H1 (cell line): ENCODE measurements at regions not wholly inside any gene's neighbourhood (a gene's known extent, or its start where the extent isn't known, plus 50 kb on each side); places are given as distances from the start of the nearest gene placed in this dataset.
A peak's percentile ranks its signal among the peaks of the same experiment; 100 is the strongest.

Experiments used
- CTCF ChIA-PET: fragments of 300-600 bp; sonication (Branson Sonifier 250); formaldehyde crosslinking; loops from one replicate; lab custom pipeline; 2021; ENCODE audit not compliant: partially characterized antibody; lab: Charles Lee
- POLR2A ChIA-PET: fragments of 300-600 bp; sonication (Branson Sonifier 250); formaldehyde crosslinking; loops from one replicate; lab custom pipeline; 2021; ENCODE audit warnings: inconsistent platforms; ENCODE audit not compliant: partially characterized antibody; lab: Charles Lee
- DNase-seq, 2 experiments: peaks; one replicate each; pipeline versions ENCODE4 v3.0.0 to v3.0.0-alpha.2; 2010 to 2022; ENCODE audit warnings: low spot score in 2 of 2, low read depth in 1 of 2, mixed read lengths in 1 of 2
- FAIRE-seq: peaks from 2 replicates; lab custom pipeline; 2011; peaks lifted over from hg19 to GRCh38; lab: Jason Lieb, UNC
- H2AFZ ChIP-seq: 2 replicates; pipeline ENCODE4 v1.8.1; 2012; ENCODE audit warnings: low read length, inconsistent platforms
- H2AK5ac ChIP-seq: 2 replicates; pipeline ENCODE4 v1.6.1; 2013; ENCODE audit warnings: low read depth, low read length
- H2BK120ac ChIP-seq: replicated peaks from 2 replicates; pipeline ENCODE3; 2013; ENCODE audit warnings: low read depth, low read length, inconsistent platforms
- H2BK12ac ChIP-seq: 2 replicates; pipeline ENCODE4 v1.6.1; 2013; ENCODE audit warnings: low read depth, low read length
- H2BK15ac ChIP-seq: 2 replicates; pipeline ENCODE4 v1.6.1; 2013; ENCODE audit warnings: low read length
- H2BK20ac ChIP-seq: 2 replicates; pipeline ENCODE4 v1.6.1; 2013; ENCODE audit warnings: low read length
- H2BK5ac ChIP-seq: 2 replicates; pipeline ENCODE4 v1.6.1; 2013; ENCODE audit warnings: low read depth, low read length
- H3K14ac ChIP-seq: 2 replicates; pipeline ENCODE4 v1.6.1; 2013; ENCODE audit warnings: inconsistent platforms; ENCODE audit not compliant: insufficient read length
- H3K18ac ChIP-seq: 2 replicates; pipeline ENCODE4 v1.6.1; 2013; ENCODE audit warnings: low read length; ENCODE audit errors: extremely low read depth
- H3K23ac ChIP-seq: 2 replicates; pipeline ENCODE4 v1.6.1; 2013; ENCODE audit warnings: inconsistent platforms; ENCODE audit not compliant: insufficient read length
- H3K23me2 ChIP-seq: 2 replicates; pipeline ENCODE4 v1.6.1; 2013; ENCODE audit warnings: low read depth, low read length
- H3K27ac ChIP-seq: 2 replicates; pipeline ENCODE4 v1.6.1; 2011; ENCODE audit warnings: low read depth, low read length, inconsistent platforms
- H3K27me3 ChIP-seq, 4 experiments: replicated peaks in 1 of 4; 1 replicate in 1 of 4; 2 replicates in 3 of 4; pipeline versions ENCODE4 v1.6.1 to v1.8.1; 2011 to 2013; ENCODE audit warnings: low read length in 3 of 4, mild to moderate bottlenecking in 3 of 4, inconsistent platforms in 2 of 4, mixed read lengths in 2 of 4, moderate library complexity in 1 of 4; ENCODE audit not compliant: control insufficient read depth in 3 of 4, insufficient read depth in 3 of 4; ENCODE audit errors: extremely low read depth in 1 of 4
- H3K36me3 ChIP-seq, 4 experiments: 2 replicates each; pipeline versions ENCODE4 v1.6.1 to v1.8.1; 2011 to 2013; ENCODE audit warnings: mild to moderate bottlenecking in 4 of 4, low read length in 3 of 4, moderate library complexity in 2 of 4, control low read depth in 1 of 4, inconsistent platforms in 1 of 4; ENCODE audit not compliant: insufficient read depth in 4 of 4, control insufficient read depth in 2 of 4
- H3K4ac ChIP-seq: replicated peaks from 2 replicates; pipeline ENCODE3; 2013; ENCODE audit warnings: low read length, low read depth, mixed read lengths, inconsistent platforms; ENCODE audit not compliant: insufficient read length
- H3K4me1 ChIP-seq, 4 experiments: replicated peaks in 1 of 4; 1 replicate in 1 of 4; 2 replicates in 3 of 4; pipeline versions ENCODE4 v1.6.1 to v1.8.1; 2011 to 2013; ENCODE audit warnings: low read length in 3 of 4, inconsistent platforms in 2 of 4, mixed read lengths in 1 of 4; ENCODE audit not compliant: insufficient read depth in 4 of 4, control insufficient read depth in 3 of 4
- H3K4me2 ChIP-seq, 2 experiments: 2 replicates each; pipeline versions ENCODE4 v1.6.1 to v1.8.1; 2011 to 2013; ENCODE audit warnings: low read depth in 2 of 2, low read length in 2 of 2, control low read depth in 1 of 2, inconsistent platforms in 1 of 2, mild to moderate bottlenecking in 1 of 2; ENCODE audit not compliant: insufficient read depth in 1 of 2
- H3K4me3 ChIP-seq, 4 experiments: fragments of 200-600, 300-600 bp in 1 of 4; sonication (generic), shearing (Covaris generic), sonication (Bioruptor Twin) in 1 of 4; 2 replicates each; pipeline versions ENCODE4 v1.5.1 to v1.8.1; 2011 to 2016; ENCODE audit warnings: low read length in 4 of 4, low read depth in 3 of 4, control low read depth in 2 of 4, inconsistent platforms in 2 of 4, mild to moderate bottlenecking in 2 of 4, mixed read lengths in 1 of 4, moderate library complexity in 1 of 4; ENCODE audit not compliant: insufficient read depth in 2 of 4; ENCODE audit errors: extremely low read depth in 1 of 4
- H3K56ac ChIP-seq: replicated peaks from 2 replicates; pipeline ENCODE3; 2013; ENCODE audit warnings: low read depth, mild to moderate bottlenecking, mixed read lengths, low read length, inconsistent platforms; ENCODE audit not compliant: insufficient read length
- H3K79me1 ChIP-seq: 2 replicates; pipeline ENCODE4 v1.6.1; 2013; ENCODE audit warnings: low read depth, low read length, control low read depth
- H3K79me2 ChIP-seq, 2 experiments: 2 replicates each; pipeline versions ENCODE4 v1.6.1 to v1.8.1; 2012 to 2013; ENCODE audit warnings: low read length in 2 of 2, mild to moderate bottlenecking in 2 of 2, inconsistent platforms in 1 of 2; ENCODE audit not compliant: insufficient read depth in 2 of 2, control insufficient read depth in 1 of 2
- H3K9ac ChIP-seq, 4 experiments: replicated peaks in 1 of 4; 1 replicate in 1 of 4; 2 replicates in 3 of 4; pipeline versions ENCODE4 v1.6.1 to v1.8.1; 2011 to 2013; ENCODE audit warnings: low read depth in 3 of 4, low read length in 3 of 4, control low read depth in 2 of 4, mild to moderate bottlenecking in 2 of 4, moderate library complexity in 2 of 4, inconsistent platforms in 1 of 4; ENCODE audit errors: extremely low read depth in 1 of 4
- H3K9me3 ChIP-seq, 2 experiments: 2 replicates each; pipeline versions ENCODE4 v1.6.1 to v1.8.1; 2012 to 2013; ENCODE audit warnings: mild to moderate bottlenecking in 2 of 2, moderate library complexity in 2 of 2, control low read depth in 1 of 2, inconsistent platforms in 1 of 2, low read depth in 1 of 2, low read length in 1 of 2, mixed read lengths in 1 of 2; ENCODE audit not compliant: insufficient read depth in 2 of 2
- H4K20me1 ChIP-seq, 2 experiments: replicated peaks in 1 of 2; 2 replicates each; pipeline versions ENCODE3 to v1.8.1; 2011 to 2013; ENCODE audit warnings: inconsistent platforms in 2 of 2, low read length in 2 of 2, mild to moderate bottlenecking in 1 of 2; ENCODE audit not compliant: insufficient read depth in 2 of 2, control insufficient read depth in 1 of 2
- H4K5ac ChIP-seq: 2 replicates; pipeline ENCODE4 v1.6.1; 2013; ENCODE audit warnings: low read length, low read depth, mixed read lengths, inconsistent platforms; ENCODE audit not compliant: insufficient read length
- H4K8ac ChIP-seq: 2 replicates; pipeline ENCODE4 v1.8.0; 2013; ENCODE audit warnings: mild to moderate bottlenecking, moderate library complexity, low read length, inconsistent platforms; ENCODE audit not compliant: insufficient read depth; ENCODE audit errors: extremely low read depth
- H4K91ac ChIP-seq: replicated peaks from 2 replicates; pipeline ENCODE3; 2013; ENCODE audit warnings: low read length, mixed read lengths, inconsistent platforms; ENCODE audit not compliant: insufficient read length
- CREB1 ChIP-seq: IDR thresholded peaks from 2 replicates; pipeline ENCODE4 v1.6.1; 2012; ENCODE audit warnings: inconsistent platforms
- MAX ChIP-seq: IDR thresholded peaks from 2 replicates; pipeline ENCODE4 v1.6.1; 2012; ENCODE audit warnings: inconsistent platforms
- NANOG ChIP-seq: IDR thresholded peaks from 2 replicates; pipeline ENCODE4 v1.6.1; 2011; ENCODE audit warnings: low read length, low read depth, mild to moderate bottlenecking, inconsistent platforms; ENCODE audit not compliant: insufficient read depth, poor library complexity, severe bottlenecking
- TBP ChIP-seq: IDR thresholded peaks from 2 replicates; pipeline ENCODE4 v1.6.1; 2011; ENCODE audit warnings: low read depth, low read length, improper control_type of control experiment
- WGBS, 2 experiments: shearing (Covaris generic) in 1 of 2; methylation state at CpG; one replicate each; pipeline versions ENCODE4 v1.1.6 to v1.1.7; 2013 to 2015; ENCODE audit warnings: low lambda C conversion rate in 2 of 2, mixed read lengths in 2 of 2, inconsistent platforms in 1 of 2, low coverage in 1 of 2, missing lambda C conversion rate in 1 of 2; ENCODE audit not compliant: insufficient replicate concordance in 2 of 2, insufficient coverage in 1 of 2, insufficient read length in 1 of 2; ENCODE audit errors: extremely low coverage in 1 of 2, missing lambda C conversion rate in 1 of 2; 5-methylcytosine and 5-hydroxymethylcytosine counted together

- no peak overlapping the region for H3K4me2 ChIP-seq
- POLR2A ChIA-PET: interaction anchor here (0.6 kb wide), 1 partner anchor 9 kb away, joined by 3 read pairs; no protein-coding TSS in a partner anchor
- FAIRE-seq: no peak
- TF ChIP-seq TBP (no peak), MAX (no peak), CREB1 (no peak), NANOG (no peak)
These were observed 106.4 kb upstream of the PPP1R26 start for GRCh38 chr9:135373151-135373685.

More at GRCh38 chr9:135373151-135373685, 106.4 kb upstream of the PPP1R26 start:
- CTCF ChIA-PET: interaction anchor here (1.3 kb wide), 1 partner anchor 40 kb away, joined by 3 read pairs; no protein-coding TSS in a partner anchor
- Histone ChIP-seq H2BK5ac (no peak overlapping the region), H3K4me3 (no peak overlapping the region), H3K9ac (no peak overlapping the region), H3K79me2 (no peaks in the 10 kb centered on the region), H2AK5ac (no peak overlapping the region), H2BK20ac (no peak overlapping the region), H3K27me3 (no peaks in the 10 kb centered on the region), H3K27ac (no peak overlapping the region), H3K23ac (no peak overlapping the region), H3K18ac (no peak overlapping the region), H4K91ac (no peak overlapping the region), H2AFZ (no peak overlapping the region), H4K20me1 (no peaks in the 10 kb centered on the region), H4K5ac (no peak overlapping the region), H3K4me1 (no peaks in the 10 kb centered on the region; a peak in 3 of 7 replicates), H4K8ac (no peak overlapping the region; the same call in 1 of the 2 replicates), H2BK12ac (peak overlapping the region; percentile 71; the same call in 1 of the 2 replicates), H3K14ac (no peak overlapping the region), H3K79me1 (no peaks in the 10 kb centered on the region), H3K56ac (no peak overlapping the region), H3K36me3 (no peaks in the 10 kb centered on the region), H3K9me3 (peaks cover 0 to 3% of the 10 kb centered on the region in 2 experiments; a peak in 1 of 4 replicates), H2BK15ac (no peak overlapping the region), H2BK120ac (no peak overlapping the region), H3K23me2 (no peaks in the 10 kb centered on the region), H3K4ac (peak overlapping the region; percentile 82)
- WGBS, 2 experiments: 91% methylated on average over 15 of the region's 22 CpGs; no CpG with 5 or more reads in 1 of the 2 experiments
- DNase-seq: no peak
